WTC11 (cell line): ENCODE measurements at regions not wholly inside any gene's neighbourhood (a gene's known extent, or its start where the extent isn't known, plus 50 kb on each side); places are given as distances from the start of the nearest gene placed in this dataset.

Source experiments
- ATAC-seq: fragments of 200-7000 bp; cut with Tn5 transposase; 2 replicates; pipeline ENCODE4 v1.10.0; 2021; ENCODE audit warnings: mild to moderate bottlenecking, moderate library complexity
- CTCF ChIA-PET: fragments of 300-600 bp; sonication (Branson Sonifier 250); formaldehyde crosslinking; loops from one replicate; lab custom pipeline; 2021; ENCODE audit warnings: antibody characterized with exemption; lab: Charles Lee
- POLR2A ChIA-PET: fragments of 350-600 bp; sonication (Branson Sonifier 250); formaldehyde crosslinking; loops from one replicate; lab custom pipeline; 2021; ENCODE audit warnings: antibody characterized with exemption; lab: Charles Lee
- DNase-seq: peaks from one replicate; pipeline ENCODE4 v3.0.0; 2021; ENCODE audit warnings: low spot score
- H3K27ac Mint-ChIP-seq: 2 replicates; pipeline ENCODE4 v1.8.0; 2021; ENCODE audit warnings: mixed read lengths
- H3K27me3 Mint-ChIP-seq: 2 replicates; pipeline ENCODE4 v1.8.0; 2021; ENCODE audit warnings: low read depth, mild to moderate bottlenecking, moderate library complexity, mixed read lengths
- H3K36me3 Mint-ChIP-seq: 2 replicates; pipeline ENCODE4 v1.8.0; 2021; ENCODE audit warnings: mixed read lengths
- H3K4me1 Mint-ChIP-seq: 2 replicates; pipeline ENCODE4 v1.8.0; 2022; ENCODE audit warnings: mixed read lengths
- H3K4me3 Mint-ChIP-seq: 2 replicates; pipeline ENCODE4 v1.8.0; 2021; ENCODE audit warnings: mild to moderate bottlenecking, moderate library complexity, mixed read lengths
- H3K9me3 Mint-ChIP-seq: 2 replicates; pipeline ENCODE4 v1.8.0; 2021; ENCODE audit warnings: mixed read lengths
- CREM ChIP-seq: sonication (generic); formaldehyde crosslinking; IDR thresholded peaks from 2 replicates; pipeline ENCODE4 v1.8.1; 2022; ENCODE audit warnings: mild to moderate bottlenecking, missing genetic modification reagents, moderate library complexity
- FOXP1 ChIP-seq: sonication (generic); formaldehyde crosslinking; IDR thresholded peaks from 2 replicates; pipeline ENCODE4 v1.8.0; 2022; ENCODE audit warnings: missing genetic modification reagents, mild to moderate bottlenecking, moderate library complexity, borderline replicate concordance
- GABPB1 ChIP-seq: sonication (generic); formaldehyde crosslinking; IDR thresholded peaks from 2 replicates; pipeline ENCODE4 v1.8.1; 2023; ENCODE audit warnings: mild to moderate bottlenecking, missing genetic modification reagents
- GRHL2 ChIP-seq: fragments of 250-450 bp; sonication (Bioruptor Pico); IDR thresholded peaks from 2 replicates; pipeline ENCODE4 v1.8.0; 2022; ENCODE audit warnings: mild to moderate bottlenecking, moderate library complexity; ENCODE audit not compliant: insufficient replicate concordance, severe bottlenecking
- PRRX2 ChIP-seq: fragments of 250-450 bp; sonication (Bioruptor Pico); IDR thresholded peaks from 2 replicates; pipeline ENCODE4 v1.8.0; 2021; ENCODE audit warnings: mild to moderate bottlenecking
- SMAD4 ChIP-seq: sonication (generic); formaldehyde crosslinking; IDR thresholded peaks from 2 replicates; pipeline ENCODE4 v1.8.0; 2022; ENCODE audit warnings: mild to moderate bottlenecking, missing genetic modification reagents
- TEAD4 ChIP-seq: sonication (generic); formaldehyde crosslinking; IDR thresholded peaks from 2 replicates; pipeline ENCODE4 v1.8.0; 2022; ENCODE audit warnings: mild to moderate bottlenecking, missing genetic modification reagents
- ZNF416 ChIP-seq: fragments of 250-450 bp; sonication (Bioruptor Pico); IDR thresholded peaks from 2 replicates; pipeline ENCODE4 v1.9.0; 2021; ENCODE audit warnings: mild to moderate bottlenecking, inconsistent platforms
- TF ChIP-seq, protein P1 (sequence below): fragments of 250-450 bp; sonication (Bioruptor Pico); conservative IDR thresholded peaks from 2 replicates; pipeline ENCODE4 v1.9.0; 2021; ENCODE audit warnings: mild to moderate bottlenecking
- TF ChIP-seq, protein P2 (sequence below): fragments of 250-450 bp; sonication (Bioruptor Pico); IDR thresholded peaks from 2 replicates; pipeline ENCODE4 v1.9.0; 2021; ENCODE audit warnings: mild to moderate bottlenecking
- TF ChIP-seq, protein P3 (sequence below): sonication (generic); formaldehyde crosslinking; IDR thresholded peaks from 2 replicates; pipeline ENCODE4 v1.8.1; 2023; ENCODE audit warnings: mild to moderate bottlenecking, missing genetic modification reagents, moderate library complexity
- TF ChIP-seq, protein P4 (sequence below): sonication (generic); formaldehyde crosslinking; IDR thresholded peaks from 2 replicates; pipeline ENCODE4 v1.8.1; 2022; ENCODE audit warnings: mild to moderate bottlenecking, missing genetic modification reagents, moderate library complexity, borderline replicate concordance

DNA sequence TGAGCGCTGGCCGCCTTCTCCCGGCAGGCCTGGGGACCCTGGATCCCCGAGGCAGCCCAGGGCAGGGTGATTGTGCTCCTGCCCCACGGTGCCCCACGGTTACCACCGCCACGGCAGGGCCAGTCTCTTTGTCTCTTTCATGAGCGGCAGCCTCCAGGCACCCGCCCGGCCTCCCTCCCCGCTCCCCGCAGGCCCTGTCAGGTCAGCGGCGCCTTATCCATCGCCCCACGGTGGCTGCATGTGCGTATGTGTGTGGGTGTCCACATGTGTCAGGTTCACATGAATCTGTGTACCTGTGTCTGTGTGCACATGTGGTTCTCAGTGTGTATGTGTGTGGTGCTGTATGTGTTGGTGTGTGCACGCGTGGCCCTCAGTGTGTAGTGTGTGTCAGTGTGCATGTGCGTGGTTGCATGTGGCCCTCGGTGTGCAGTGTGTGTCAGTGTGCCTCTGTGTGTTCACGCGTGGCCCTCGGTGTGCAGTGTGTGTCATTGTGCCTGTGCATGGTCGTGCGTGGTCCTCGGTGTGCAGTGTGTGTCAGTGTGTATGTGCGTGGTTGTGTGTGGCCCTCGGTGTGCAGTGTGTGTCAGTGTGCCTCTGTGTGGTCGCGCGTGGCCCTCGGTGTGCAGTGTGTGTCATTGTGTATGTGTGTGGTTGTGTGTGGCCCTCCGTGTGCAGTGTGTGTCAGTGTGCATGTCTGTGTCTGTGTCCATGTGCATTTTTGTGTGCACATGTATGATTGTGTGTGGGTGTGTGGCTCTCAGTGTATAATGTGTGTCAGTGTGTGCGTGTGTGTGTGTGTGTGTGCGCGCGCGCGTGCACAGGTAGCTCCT, 239.2 kb upstream of the GSE1 start:
- H3K4me3 Mint-ChIP-seq = no peak overlapping the region
- ChIA-PET POLR2A (no interaction called here), CTCF (interaction anchor here (1.5 kb wide), 1 partner anchor 77 kb away, joined by 5 read pairs; no protein-coding TSS in a partner anchor)
- peaks cover 3% of the 10 kb centered on the region; the same call in 1 of the 2 replicates for H3K27me3 Mint-ChIP-seq
- H3K36me3 Mint-ChIP-seq = no peaks in the 10 kb centered on the region
- no peak for TF ChIP-seq CREM (CRISPR knock-in tag)
- DNase-seq (no peak), ATAC-seq (no peak)
- H3K4me1 Mint-ChIP-seq = peaks cover 2% of the 10 kb centered on the region; the same call in 1 of the 2 replicates
- H3K27ac Mint-ChIP-seq = peak overlapping the region; percentile 71
- no peaks in the 10 kb centered on the region for H3K9me3 Mint-ChIP-seq

DNA sequence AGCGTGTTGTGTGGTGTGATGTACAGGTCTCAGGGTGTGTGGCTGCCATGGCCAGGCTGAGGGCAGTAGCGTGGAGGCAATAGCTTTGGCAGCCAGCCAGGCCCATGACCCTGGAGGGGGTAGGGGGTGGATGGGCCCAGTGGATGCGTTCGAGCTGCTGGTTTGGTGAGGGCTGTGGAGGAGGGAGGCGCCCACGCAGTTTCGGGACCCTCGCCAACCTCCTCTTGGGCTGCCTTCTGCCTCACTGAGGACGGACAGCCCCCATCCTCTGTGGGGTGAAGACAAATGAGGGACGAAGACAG, 238.6 kb upstream of the GSE1 start:
- TF ChIP-seq TEAD4 (CRISPR knock-in tag) (no peak), GRHL2 (CRISPR knock-in tag) (no peak)
- TF ChIP-seq, protein P1, sequence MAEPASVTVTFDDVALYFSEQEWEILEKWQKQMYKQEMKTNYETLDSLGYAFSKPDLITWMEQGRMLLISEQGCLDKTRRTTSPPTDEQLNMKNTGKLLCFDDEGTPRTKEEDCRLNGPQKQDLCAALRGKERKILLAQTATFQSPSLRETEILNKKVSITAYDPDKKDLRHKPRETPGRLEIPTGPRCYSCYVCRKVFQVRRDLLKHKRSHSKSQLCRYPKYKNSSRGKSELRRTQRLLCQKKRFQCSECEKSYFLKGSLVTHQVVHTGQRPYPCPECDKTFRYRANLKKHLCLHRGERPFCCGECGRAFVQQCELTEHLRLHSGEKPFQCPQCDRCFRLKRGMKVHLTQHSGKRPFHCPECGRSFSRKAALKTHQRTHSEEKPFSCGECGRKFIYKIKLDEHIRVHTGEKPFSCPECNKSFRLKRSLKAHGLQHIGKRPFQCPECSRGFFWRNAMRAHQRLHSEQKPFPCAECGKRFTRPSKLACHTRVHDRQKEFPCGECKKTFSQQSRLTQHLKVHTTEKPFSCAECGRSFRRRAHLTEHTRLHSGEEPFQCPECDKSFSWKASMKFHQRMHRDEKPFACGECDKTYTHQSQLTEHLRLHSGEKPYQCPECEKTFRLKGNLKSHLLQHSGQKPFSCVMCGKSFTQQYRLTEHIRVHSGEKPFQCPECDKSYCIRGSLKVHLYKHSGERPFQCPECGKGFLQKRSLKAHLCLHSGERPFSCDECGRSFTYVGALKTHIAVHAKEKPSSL (CRISPR knock-in tag) = no peak

DNA sequence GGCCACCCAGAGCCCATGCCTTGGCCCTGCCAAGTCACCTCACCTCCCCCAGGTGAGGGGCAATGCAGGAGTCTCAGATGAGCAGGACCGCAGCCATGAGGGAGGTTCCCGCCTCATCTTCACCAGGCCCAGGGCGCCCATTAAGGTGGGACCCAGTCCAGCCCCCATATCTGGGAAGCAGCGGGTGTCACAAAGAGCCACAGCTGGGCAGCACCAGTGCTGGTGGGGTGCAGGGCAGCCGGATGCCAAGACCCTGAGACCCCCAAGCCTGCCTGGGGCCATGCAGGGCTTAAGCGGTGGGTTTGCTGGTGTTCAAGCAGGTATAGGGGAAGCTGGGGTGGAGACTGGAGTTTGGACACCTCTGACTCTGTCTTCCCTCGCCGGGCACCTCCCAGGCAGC, 237.8 kb upstream of the GSE1 start:
- ATAC-seq (no peak), DNase-seq (no peak)
- Mint-ChIP-seq H3K9me3 (no peaks in the 10 kb centered on the region), H3K4me1 (peaks cover 2% of the 10 kb centered on the region; the same call in 1 of the 2 replicates), H3K27ac (no peak overlapping the region), H3K36me3 (no peaks in the 10 kb centered on the region), H3K4me3 (no peak overlapping the region), H3K27me3 (no peaks in the 10 kb centered on the region)
- ChIA-PET POLR2A (no interaction called here), CTCF (interaction anchor here (1.3 kb wide), 1 partner anchor 41 kb away, joined by 6 read pairs; no protein-coding TSS in a partner anchor)
- TF ChIP-seq PRRX2 (CRISPR knock-in tag) (no peak), GABPB1 (CRISPR knock-in tag) (no peak), SMAD4 (no peak), FOXP1 (no peak), ZNF416 (CRISPR knock-in tag) (no peak)
- TF ChIP-seq, protein P2, sequence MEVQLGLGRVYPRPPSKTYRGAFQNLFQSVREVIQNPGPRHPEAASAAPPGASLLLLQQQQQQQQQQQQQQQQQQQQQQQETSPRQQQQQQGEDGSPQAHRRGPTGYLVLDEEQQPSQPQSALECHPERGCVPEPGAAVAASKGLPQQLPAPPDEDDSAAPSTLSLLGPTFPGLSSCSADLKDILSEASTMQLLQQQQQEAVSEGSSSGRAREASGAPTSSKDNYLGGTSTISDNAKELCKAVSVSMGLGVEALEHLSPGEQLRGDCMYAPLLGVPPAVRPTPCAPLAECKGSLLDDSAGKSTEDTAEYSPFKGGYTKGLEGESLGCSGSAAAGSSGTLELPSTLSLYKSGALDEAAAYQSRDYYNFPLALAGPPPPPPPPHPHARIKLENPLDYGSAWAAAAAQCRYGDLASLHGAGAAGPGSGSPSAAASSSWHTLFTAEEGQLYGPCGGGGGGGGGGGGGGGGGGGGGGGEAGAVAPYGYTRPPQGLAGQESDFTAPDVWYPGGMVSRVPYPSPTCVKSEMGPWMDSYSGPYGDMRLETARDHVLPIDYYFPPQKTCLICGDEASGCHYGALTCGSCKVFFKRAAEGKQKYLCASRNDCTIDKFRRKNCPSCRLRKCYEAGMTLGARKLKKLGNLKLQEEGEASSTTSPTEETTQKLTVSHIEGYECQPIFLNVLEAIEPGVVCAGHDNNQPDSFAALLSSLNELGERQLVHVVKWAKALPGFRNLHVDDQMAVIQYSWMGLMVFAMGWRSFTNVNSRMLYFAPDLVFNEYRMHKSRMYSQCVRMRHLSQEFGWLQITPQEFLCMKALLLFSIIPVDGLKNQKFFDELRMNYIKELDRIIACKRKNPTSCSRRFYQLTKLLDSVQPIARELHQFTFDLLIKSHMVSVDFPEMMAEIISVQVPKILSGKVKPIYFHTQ (CRISPR knock-in tag) = no peak
- TF ChIP-seq, protein P3, sequence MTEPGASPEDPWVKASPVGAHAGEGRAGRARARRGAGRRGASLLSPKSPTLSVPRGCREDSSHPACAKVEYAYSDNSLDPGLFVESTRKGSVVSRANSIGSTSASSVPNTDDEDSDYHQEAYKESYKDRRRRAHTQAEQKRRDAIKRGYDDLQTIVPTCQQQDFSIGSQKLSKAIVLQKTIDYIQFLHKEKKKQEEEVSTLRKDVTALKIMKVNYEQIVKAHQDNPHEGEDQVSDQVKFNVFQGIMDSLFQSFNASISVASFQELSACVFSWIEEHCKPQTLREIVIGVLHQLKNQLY (CRISPR knock-in tag) = no peak
- TF ChIP-seq, protein P4, sequence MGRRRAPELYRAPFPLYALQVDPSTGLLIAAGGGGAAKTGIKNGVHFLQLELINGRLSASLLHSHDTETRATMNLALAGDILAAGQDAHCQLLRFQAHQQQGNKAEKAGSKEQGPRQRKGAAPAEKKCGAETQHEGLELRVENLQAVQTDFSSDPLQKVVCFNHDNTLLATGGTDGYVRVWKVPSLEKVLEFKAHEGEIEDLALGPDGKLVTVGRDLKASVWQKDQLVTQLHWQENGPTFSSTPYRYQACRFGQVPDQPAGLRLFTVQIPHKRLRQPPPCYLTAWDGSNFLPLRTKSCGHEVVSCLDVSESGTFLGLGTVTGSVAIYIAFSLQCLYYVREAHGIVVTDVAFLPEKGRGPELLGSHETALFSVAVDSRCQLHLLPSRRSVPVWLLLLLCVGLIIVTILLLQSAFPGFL (CRISPR knock-in tag) = no peak

More for the DNA sequence above, 238.6 kb upstream of the GSE1 start:
- Mint-ChIP-seq H3K27me3 (no peaks in the 10 kb centered on the region), H3K9me3 (no peaks in the 10 kb centered on the region), H3K4me3 (no peak overlapping the region), H3K36me3 (no peaks in the 10 kb centered on the region), H3K4me1 (peaks cover 2% of the 10 kb centered on the region; the same call in 1 of the 2 replicates), H3K27ac (0 out of 2 replicates have a peak overlapping the region, but pooled peaks have one; percentile 71)
- ChIA-PET CTCF (no interaction called here), POLR2A (no interaction called here)
- DNase-seq (no peak), ATAC-seq (no peak)
